ENCODE measurements at regions not wholly inside any gene's neighbourhood (a gene's known extent, or its start where the extent isn't known, plus 50 kb on each side); places are given as distances from the start of the nearest gene placed in this dataset.

GRCh38 chr11:129324533-129325175 lies 51.0 kb upstream of the BARX2 start:
- DNase-seq (ENCODE audit: low read depth in 2 of 2, low spot score in 1 of 2): no peak

DNA sequence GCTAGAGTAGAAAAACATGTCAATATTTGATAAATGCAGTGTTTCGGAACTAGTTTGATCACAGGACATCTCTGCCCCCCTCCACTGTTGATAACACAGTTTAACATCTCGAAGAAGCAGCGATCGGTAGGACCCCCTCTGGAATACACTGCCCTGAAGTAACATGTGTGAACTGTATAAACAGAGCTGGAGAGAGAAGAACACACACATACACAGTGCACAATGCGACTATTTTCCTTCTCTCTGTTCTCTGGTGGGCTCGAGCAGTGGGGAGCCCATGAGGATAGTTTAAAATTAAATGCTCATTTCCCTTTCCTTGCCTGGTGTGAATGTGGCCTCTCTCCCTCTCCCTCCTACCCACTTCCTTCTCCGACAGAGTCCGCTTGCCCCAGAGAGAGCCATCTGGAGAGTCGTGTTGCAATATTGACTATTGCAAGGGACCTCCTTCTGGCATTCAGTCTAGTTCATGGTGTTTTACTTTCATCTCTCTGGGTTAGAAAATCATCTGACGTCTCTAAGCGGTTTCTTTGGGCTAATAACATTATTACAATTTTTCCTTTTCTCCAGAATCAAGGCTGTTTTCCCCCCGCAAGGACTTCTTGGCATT lies 51.6 kb upstream of the BARX2 start:
- no peak for DNase-seq (ENCODE audit: low read depth in 2 of 2, low spot score in 1 of 2)

DNA sequence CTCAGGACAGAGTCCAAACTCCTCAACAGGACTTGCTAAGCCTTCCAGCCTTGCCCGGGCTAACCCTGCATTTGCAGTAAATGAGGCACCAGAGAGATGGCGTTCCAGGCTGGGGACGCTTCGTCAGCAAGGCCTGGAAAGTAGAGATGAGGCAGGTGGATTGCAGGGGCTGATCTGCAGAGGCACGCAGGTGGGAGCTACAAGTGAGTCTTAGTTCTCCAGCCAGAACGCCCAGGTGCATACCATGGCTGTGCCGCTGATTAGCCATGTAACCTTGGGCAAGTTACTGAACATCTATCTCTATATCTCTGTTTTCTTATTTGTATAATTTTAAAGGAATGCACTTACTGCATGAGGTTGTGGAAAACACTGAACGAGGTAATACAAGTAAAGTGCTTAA lies 52.7 kb upstream of the BARX2 start:
- no peak for DNase-seq (ENCODE audit: low read depth in 2 of 2, low spot score in 1 of 2)

- DNase-seq (ENCODE audit: low read depth in 2 of 2, low spot score in 1 of 2): no peak
Measured at GRCh38 chr11:129321076-129321475, 54.6 kb upstream of the BARX2 start.

DNA sequence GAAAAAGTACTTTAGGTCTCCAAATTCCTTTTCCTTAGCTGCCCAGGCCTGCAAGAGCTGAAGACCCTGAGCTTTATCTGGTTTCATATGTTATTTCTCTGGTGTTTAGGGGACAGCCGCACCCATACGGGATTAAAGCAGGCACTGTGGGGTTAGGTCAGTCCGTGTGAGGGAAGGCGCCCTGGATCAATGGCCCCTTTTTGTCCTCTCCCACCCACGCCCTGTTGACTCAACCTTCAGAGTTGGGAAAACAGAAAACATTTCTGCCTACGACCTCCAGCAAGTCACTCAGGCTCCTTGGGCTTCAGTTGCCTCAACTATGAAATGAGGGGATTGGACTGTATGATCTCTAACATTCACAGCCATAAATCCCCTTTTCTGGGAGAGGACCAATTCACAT lies 55.2 kb upstream of the BARX2 start:
- no peak for DNase-seq (ENCODE audit: low read depth in 2 of 2, low spot score in 1 of 2)

GRCh38 chr11:129319751-129320150 lies 55.9 kb upstream of the BARX2 start:
- DNase-seq (ENCODE audit: low read depth in 2 of 2, low spot score in 1 of 2): no peak

- no peak for DNase-seq (ENCODE audit: low read depth in 2 of 2, low spot score in 1 of 2)
Measured at GRCh38 chr11:129319201-129319600, 56.4 kb upstream of the BARX2 start.

DNA sequence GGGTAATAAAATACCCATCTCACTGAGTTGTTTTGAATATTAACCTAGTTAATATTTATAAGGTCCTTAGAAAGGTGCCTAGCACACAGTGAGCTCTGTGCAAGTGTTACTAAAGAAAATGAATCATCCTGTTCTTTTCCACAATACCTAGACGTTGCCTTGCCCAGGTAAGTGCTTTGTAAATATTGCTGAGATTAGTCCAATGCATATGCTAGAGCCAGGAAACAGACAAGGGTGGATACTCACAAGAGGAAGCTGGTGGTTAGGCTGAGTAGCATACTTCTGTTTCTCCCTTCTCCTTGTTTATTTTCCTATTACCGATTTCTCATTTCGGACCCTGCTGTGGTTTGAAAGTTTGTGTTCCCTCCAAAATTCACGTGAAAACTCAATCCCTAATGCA lies 58.1 kb upstream of the BARX2 start:
- DNase-seq (ENCODE audit: low read depth in 2 of 2, low spot score in 1 of 2): no peak

DNA sequence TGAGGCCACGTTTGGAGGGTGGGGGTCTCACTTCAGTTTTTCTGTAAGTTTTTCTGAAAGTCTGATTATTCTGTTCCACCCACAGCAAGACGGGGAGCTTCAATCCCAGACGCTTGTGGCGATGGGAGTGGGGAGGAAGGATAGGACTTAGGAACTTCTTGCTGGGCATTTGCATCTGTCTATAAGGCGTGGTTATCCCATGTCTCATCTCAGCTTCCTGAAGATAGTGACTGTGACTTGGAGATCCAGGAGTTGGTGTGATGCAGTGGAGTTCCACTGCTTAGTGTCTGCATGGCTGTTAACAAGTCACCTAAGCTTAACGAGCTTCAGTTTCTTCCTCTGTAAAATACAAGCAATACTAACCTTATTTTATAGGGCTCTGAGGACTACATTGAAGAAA lies 58.9 kb upstream of the BARX2 start:
- no peak for DNase-seq (ENCODE audit: low read depth in 2 of 2, low spot score in 1 of 2)

DNA sequence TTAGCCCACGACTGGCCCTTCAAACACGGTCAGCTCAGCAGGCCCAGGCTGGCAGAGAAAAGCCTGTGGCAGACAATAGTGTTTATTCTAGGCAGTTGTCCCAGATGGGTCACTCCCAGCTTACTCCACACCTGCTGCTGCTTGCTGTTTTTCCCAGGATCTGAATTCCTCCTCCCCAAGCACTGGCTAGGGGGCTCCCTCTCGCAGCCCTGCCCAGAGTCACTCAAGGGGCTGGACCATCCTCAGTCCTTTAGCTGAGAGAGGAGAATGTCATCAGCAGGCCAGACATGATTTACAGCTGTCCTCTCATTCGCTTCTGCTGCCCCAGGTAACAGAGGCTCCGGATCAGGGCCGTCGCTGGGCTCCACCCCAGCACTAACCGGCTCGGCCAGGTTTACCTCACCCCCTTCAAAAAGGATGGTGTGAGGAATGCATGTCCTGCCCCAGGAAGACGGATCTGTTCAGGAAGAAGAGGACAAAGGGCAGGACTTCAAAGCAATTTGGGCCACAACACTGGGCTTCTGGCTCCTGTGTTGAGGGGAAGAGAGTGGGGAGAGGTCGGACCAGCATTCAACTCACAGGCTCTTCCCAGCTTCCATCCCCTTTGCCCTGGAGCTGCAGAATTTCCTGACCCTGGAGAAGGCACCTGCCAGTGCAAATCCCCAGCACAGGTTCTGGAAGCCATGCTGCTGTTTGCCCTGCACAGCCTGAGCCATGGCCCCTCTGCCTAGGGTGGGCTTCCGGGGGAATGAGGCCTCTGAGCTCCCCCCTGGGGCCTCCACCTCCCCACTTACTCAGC lies 59.7 kb upstream of the BARX2 start:
- DNase-seq (ENCODE audit: low read depth in 2 of 2, low spot score in 1 of 2): no peak

DNA sequence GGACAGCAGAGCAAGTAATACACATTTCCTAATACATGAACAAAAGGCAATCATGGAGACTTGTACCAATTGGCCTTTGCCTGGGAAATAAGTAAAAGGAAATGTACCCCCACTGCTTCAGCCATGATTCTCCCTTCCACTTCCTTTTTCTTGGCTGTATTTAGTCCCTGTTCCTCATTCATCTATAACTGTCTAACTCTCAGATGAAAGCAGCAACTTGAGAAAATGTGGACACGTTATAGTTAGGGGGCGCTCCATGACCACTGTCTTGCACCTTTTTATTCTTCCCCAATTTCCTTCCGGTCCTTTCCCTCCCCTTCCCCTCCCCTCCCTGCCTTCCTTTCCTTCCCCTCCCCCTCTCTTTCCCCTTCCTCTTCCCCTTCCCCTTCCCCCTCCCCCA lies 61.3 kb upstream of the BARX2 start:
- no peak for DNase-seq (ENCODE audit: low read depth in 2 of 2, low spot score in 1 of 2)

DNA sequence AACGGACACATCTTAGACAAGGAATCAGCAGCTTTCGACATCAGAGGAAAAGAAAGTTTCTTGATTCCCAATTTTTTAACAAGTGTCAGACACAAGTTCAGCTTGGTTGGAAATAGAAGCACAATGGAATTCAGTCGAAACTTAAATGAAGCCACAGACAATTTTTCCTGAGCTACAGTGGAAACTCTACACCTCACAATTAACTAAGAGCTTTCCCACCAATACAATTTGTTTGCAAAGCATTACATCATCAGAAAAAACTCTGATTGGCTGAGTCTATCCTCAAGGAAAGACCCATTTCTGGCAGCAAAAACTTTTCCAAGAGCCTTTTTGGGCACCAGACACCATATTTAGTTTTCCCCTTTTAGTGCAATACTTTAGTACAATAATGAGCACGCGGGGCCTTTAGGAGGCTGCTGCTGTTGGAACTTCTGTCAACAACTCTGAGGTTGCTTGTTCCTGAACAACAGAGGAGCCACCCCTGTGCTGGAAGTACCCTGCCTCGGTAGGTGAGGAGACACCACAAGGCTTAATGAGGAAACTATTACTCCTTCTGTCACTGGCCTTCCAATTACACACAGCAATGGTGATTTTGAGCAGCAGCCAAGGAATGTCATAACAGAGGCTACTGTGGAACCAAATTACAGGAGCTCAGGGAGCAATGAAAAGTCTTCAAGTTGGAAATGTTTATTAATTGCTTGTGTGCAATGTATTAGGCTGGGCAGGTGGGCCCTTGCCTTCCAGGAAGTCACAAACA lies 61.9 kb upstream of the BARX2 start:
- DNase-seq (ENCODE audit: low read depth in 2 of 2, low spot score in 1 of 2): no peak

- no peak for DNase-seq (ENCODE audit: low read depth in 2 of 2, low spot score in 1 of 2)
Measured at GRCh38 chr11:129312730-129313503, 62.7 kb upstream of the BARX2 start.

- no peak for DNase-seq (ENCODE audit: low read depth in 2 of 2, low spot score in 1 of 2)
Measured at GRCh38 chr11:129308241-129308865, 67.3 kb upstream of the BARX2 start.

GRCh38 chr11:129307162-129307561 lies 68.5 kb upstream of the BARX2 start:
- no peak for DNase-seq (ENCODE audit: low read depth in 2 of 2, low spot score in 1 of 2)

- no peak for DNase-seq (ENCODE audit: low read depth in 2 of 2, low spot score in 1 of 2)
Measured at GRCh38 chr11:129302386-129303101, 73.1 kb upstream of the BARX2 start.

DNA sequence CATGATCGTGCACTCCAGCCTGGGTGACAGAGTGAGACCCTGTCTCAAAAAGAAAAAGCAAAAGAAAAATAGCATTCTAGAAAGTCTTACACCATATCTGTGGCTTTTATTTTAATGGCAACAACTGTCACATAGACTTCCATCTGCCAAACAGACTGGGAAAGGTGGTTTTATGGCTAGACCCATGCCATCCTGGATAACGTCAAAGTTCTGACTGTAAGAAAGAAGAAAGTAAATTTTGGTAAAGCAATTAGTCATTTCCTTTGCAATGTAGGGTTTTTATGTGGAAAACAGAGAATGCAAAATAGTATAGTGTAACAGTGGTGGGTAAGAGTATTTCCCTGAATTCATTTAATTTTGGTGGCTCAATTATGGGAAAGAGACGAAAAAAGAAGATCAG lies 75.5 kb upstream of the BARX2 start:
- DNase-seq (ENCODE audit: low read depth in 2 of 2, low spot score in 1 of 2): no peak

DNA sequence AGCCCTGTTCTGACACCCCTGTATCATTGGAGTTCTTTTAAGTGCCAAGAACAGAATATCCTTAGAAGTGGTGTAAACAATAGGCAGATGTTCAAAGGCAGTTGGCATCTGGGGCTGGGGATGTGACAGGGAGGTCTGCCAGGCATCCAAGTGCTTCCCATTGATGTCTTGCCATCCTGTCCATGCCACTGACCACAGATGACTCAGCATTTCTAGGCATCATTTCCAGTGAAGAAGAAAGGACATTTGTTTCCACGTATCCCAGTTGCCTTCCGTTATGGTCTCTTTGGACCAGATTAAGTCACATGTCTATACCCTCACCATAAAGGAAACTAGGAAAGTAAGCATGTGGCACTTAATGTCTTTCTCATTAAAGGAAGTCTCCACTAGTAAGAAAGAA lies 76.7 kb upstream of the BARX2 start:
- DNase-seq (ENCODE audit: low read depth in 2 of 2, low spot score in 1 of 2): no peak

GRCh38 chr11:129295746-129296145 lies 79.9 kb upstream of the BARX2 start:
- DNase-seq (ENCODE audit: low read depth in 2 of 2, low spot score in 1 of 2): no peak

- no peak for DNase-seq (ENCODE audit: low read depth in 2 of 2, low spot score in 1 of 2)
Measured at GRCh38 chr11:129292771-129293170, 82.9 kb upstream of the BARX2 start.

All from stimulated activated CD8-positive, alpha-beta memory T cell treated with anti-CD3 and anti-CD28 coated beads, Interleukin-4, amount 100 ng/mL, for 4 hours (primary cell).